ENCODE measurements at regions not wholly inside any gene's neighbourhood (a gene's known extent, or its start where the extent isn't known, plus 50 kb on each side); places are given as distances from the start of the nearest gene placed in this dataset.
"Not testable (repeated sequence)": the region's sequence is repeated elsewhere in the genome, so short reads cannot be mapped to it uniquely, and the experiment has no call there.

- no peak for DNase-seq (ENCODE audit: low read depth)
Measured at GRCh38 chr14:34173916-34174315, 223.0 kb upstream of the EGLN3 start.

DNA sequence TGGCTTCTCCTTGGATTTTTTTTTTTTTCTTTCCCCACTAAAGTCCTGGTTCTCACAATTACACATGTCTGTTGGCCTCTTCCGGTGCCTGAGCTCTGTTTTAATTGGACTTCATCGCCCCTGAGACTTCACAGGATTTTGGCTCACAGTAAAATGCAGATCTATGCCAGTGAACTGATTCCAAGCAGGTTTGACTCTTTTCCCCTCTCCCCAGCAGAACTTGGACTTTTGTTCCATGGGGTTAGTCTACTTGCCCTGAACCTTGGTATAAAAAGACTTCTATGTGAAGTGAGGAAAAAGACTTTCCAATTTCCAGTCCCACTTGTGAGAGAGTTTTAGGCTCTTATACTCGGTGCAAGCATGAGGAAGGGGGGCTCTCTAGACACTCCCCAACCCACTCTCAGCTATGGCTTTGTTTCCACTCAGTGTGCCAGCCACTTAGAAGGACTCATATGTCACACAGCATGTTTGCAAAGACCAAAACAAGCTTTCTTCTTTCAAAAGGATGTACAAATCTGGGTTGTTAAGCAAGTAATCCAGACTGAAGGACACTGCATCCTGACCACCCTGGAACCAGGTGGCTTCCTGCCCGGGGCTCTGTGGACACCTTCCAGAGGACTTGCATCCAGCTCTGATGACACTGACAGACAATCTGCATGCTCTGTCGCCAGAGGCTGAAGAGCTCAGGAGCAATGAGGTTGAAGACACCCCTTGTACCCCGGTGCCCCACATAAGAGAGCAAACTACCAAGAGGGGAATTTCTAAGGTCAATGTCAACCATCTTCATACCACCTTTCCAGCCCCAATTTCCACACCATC, 221.9 kb upstream of the EGLN3 start:
- no peak for DNase-seq (ENCODE audit: low read depth)

DNA sequence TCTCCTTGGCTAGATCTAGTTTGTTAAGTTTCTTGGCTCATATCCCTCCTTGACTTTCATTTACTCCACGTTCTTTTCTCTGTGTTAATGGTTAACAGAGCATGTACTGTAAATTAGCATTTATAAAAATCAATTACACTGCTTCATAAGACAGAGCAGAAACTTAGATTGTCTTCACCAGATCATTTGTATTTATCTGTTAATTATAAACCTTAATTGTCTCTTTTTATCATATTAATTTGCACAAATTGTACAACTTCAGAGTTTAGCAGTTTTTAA, 221.2 kb upstream of the EGLN3 start:
- no peak for DNase-seq (ENCODE audit: low read depth)

DNA sequence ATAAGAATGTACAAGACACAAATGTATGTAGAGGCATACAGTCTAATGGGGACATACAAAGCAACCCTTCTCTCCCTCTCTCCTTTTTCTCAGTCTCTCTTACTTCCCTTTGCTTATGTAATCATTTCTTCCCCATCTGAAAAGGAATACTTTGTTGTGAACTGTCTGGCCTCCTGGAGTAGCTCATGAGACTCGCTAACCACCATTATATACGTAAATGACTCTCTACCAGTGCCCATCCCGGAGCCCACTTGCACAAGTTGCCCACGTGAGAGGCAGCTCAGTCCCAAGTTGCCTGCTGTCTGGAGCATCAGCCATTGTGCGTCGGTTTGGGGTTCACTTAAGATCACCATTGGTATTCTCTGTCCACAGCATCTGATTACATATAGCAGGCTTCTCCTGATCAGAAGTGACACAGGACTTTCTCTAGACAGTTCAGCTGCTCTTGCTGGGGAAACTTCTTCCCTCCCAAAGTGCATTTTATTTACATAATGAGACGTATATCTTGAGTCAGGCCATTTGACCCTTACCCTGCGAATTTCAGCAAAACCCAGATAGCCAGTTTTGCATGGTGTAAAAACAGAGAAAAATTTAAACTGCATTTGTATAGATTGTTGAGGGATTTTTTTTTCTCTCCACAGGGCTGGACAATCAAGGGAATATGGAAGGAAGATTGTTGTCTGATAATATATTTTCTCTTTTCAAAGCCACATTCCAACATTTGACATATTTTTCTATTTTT, 220.7 kb upstream of the EGLN3 start:
- DNase-seq (ENCODE audit: low read depth) = no peak

- DNase-seq (ENCODE audit: low read depth) = no peak
Measured at GRCh38 chr14:34170882-34171281, 220.0 kb upstream of the EGLN3 start.

DNA sequence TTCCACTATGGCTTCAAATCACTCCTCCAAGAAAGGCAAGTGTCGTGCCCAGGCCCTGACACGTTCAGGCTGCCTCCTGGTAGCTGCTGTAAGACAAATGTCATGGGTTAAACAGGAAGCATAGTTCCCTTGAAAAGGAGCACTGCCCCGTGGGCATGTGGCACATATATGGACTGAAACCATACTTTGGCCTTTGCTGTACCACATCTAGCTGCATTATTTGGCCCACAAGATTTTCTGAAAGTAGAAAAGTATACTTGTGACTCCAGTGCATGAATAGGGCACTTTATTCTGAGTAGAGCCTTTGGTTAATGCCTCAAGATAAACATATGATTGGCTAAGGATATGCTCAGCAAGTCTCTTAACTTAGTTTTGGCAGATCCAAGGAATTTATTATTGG, 218.7 kb upstream of the EGLN3 start:
- no peak for DNase-seq (ENCODE audit: low read depth)

- no peak for DNase-seq (ENCODE audit: low read depth)
Measured at GRCh38 chr14:34168656-34169055, 217.8 kb upstream of the EGLN3 start.

GRCh38 chr14:34165847-34166350, 215.0 kb upstream of the EGLN3 start:
- no peak for DNase-seq (ENCODE audit: low read depth)

DNA sequence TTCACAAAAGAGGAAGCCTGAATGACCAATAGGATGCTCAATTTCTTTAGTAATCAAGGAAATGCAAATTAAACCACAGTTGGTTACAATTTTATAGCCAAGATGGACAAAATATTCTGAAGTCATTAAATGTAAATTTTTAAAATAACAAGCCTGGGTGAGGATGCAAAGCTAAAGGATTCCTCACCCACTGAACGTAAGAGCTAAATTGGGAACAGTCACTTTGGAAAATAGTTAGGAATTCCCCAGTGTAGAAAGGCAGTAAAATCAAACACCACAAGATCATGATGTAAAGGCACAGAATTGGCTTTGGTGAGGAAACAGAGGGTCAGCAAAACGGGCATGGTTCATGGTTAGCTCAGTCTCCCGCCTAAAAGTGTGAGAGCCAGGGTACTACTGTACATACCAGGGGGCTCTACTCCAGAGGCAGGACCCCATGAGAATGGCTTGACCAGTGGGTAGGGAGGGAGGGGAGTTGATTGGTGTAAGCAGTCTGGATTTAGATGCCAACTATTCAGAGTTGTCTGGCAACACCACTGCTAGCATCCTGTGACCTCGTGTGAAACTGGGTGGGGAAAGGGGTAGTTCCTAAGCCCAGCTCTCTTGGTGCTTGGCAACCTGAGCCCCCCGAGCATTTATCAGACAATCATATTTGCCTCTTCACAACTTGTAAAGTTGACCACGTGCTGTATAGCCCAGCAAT, 213.4 kb upstream of the EGLN3 start:
- no peak for DNase-seq (ENCODE audit: low read depth)

- no peak for DNase-seq (ENCODE audit: low read depth)
Measured at GRCh38 chr14:34161351-34162082, 210.6 kb upstream of the EGLN3 start.

DNA sequence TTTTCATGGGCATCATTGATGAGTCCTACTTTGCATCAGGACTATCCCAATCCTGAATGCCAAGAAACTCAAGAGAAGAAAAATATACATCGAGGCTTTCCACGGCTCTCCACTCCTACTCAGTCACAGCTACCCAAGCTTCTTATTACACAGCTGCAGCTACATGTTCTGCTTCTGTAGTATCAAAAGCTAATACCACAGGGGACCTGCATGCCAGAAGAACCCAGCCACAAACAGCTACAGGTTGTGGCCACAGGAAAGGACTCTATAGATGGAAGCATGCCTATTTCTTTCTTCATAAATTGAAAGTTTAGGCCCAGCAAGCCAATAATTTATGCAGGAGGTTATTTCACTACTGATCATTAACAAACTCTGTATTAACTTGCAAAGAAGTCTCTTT, 209.7 kb upstream of the EGLN3 start:
- DNase-seq (ENCODE audit: low read depth) = no peak

DNA sequence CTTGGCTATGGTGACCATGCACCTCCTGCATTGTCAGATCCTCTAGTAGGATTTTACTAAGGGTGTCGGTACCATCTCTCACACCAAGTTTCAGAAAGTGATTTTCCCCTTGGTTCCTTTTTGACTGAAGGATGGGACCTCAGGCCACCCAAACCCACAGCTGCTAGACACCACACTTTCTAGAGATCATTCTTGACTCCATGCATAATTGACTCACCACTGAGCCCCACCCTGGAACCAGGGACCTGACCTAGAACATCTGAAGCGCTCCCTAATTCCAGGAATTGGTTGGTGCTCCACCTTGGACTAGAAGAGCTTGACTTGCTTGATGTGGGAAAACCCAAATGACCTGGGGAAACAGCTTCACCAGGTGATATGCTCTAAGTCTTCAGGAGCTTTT, 206.8 kb upstream of the EGLN3 start:
- no peak for DNase-seq (ENCODE audit: low read depth)

DNA sequence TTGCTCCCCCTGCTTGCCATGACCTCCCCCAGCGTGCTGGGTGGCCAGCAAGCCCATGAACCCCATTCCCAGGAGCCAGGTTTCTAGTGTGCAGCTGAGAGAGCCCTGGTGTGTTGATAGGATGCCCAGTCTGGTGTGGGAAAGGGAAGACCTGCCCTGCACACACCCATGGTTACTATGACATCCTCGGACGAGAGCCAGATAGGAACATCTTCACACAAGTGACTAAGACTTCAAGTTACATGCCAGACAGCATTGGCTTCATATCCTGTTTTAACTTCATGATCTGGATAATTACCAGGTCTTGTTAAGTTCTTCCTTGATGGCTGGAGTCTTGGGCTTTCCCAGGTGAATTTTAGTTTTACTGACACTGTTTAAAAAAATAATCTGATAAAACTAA, 196.6 kb upstream of the EGLN3 start:
- DNase-seq (ENCODE audit: low read depth) = no peak

DNA sequence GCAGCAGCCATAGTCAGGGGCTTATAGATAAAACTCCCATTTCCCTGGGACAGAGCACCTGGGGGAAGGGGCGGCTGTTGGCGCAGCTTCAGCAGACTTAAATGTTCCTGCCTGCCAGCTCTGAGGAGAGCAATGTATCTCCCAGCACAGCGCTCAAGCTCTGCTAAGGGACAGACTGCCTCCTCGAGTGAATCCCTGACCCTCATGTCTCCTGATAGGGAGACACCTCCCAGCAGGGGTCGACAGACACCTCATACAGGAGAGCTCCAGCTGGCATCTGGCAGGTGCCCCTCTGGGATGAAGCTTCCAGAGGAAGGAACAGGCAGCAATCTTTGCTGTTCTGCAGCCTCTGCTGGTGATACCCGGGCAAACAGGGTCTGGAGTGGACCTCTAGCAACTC, 189.3 kb upstream of the EGLN3 start:
- DNase-seq (ENCODE audit: low read depth) = not testable (repeated sequence)

DNA sequence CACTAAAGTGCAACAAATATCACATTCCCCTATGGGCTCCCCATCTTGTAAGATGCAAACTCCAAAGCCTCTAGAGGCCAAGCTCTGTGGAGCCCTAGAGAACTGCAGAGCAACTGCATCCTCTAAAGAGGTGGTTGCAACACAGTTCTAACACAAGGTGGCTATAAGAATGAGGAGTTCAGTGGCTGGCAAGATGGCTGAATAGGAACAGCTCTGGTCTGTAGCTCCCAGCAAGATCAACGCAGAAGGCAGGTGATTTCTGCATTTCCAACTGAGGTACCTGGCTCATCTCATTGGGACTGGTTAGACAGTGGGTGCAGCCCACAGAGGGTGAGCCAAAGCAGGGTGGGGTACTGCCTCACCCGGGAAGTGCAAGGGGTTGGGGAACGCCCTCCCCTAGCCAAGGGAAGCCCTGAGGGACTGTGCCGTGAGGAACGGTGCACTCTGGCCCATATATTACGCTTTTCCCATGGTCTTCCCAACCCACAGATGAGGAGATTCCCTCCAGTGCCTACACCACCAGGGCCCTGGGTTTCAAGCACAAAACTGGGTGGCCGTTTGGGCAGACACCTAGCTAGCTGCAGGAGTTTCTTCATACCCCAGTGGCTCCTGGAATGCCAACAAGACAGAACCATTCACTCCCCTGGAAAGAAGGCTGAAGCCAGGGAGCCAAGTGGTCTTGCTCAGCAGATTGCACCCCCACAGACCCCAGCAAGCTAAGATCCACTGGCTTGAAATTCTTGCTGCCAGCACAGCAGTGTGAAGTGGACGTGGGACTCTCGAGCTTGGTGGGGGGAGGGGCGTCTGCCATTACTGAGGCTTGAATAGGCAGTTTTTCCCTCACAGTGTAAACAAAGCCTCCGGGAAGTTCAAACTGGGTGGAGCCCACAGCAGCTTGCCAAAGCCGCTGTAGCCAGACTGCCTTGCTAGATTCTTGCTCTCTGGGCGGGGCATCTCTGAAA, 188.6 kb upstream of the EGLN3 start:
- DNase-seq (ENCODE audit: low read depth) = peak; percentile 37

DNA sequence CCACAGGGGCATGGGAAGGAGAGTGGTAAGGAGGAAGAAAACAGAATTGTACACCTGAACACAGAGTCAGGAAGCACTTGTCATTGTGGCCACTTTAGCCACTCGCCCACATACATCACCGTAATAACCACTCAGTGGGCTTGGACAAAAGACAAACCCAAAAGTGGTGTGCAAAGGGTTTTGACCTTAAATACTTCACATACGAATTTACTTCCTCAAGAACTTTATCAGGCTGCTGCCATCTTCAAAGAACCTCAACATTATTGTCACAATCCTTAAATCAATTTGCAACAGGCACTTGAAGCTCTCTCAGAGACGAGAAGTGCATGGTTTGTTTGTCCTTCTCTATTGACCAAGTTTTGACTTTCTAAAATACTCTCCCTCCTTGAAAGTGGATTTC, 187.3 kb upstream of the EGLN3 start:
- DNase-seq (ENCODE audit: low read depth) = no peak

DNA sequence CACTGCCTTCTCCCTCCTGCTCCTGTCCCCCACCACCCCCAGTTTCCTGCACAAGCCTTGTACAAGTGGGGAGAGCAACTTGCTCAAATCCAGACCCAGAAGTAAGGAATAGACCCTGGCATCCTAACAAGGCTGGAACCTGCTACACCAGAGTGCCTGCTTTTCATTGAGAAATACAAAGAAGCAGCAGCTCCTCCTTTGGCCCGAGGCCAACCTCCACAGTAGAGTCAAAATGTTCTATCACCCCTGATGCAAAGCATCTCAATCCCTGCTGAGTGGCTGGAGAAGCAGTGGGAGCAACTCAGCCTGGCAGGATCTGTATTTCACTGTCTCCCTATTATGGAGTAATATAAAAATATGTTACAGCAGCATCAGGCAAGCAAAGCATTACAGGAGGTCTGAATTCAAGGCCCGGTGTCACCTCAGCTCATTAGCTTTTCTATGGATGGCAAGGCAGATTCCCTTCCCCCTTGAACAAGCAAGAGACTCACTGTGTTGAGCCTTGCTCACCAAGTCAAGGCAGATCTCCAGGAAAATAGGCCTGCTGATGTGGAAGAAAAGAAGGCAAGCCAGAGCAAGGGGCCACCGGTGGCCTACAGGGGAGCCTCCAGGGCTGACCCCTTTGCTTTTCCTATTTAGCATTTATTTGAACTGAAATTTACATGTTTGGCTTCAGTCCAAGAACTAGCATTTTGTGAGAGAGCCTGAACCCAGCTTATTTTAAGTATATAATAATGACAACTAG, 186.3 kb upstream of the EGLN3 start:
- no peak for DNase-seq (ENCODE audit: low read depth)

GRCh38 chr14:34135492-34135891, 184.6 kb upstream of the EGLN3 start:
- DNase-seq (ENCODE audit: low read depth) = no peak

GRCh38 chr14:34134484-34134883, 183.6 kb upstream of the EGLN3 start:
- no peak for DNase-seq (ENCODE audit: low read depth)

DNA sequence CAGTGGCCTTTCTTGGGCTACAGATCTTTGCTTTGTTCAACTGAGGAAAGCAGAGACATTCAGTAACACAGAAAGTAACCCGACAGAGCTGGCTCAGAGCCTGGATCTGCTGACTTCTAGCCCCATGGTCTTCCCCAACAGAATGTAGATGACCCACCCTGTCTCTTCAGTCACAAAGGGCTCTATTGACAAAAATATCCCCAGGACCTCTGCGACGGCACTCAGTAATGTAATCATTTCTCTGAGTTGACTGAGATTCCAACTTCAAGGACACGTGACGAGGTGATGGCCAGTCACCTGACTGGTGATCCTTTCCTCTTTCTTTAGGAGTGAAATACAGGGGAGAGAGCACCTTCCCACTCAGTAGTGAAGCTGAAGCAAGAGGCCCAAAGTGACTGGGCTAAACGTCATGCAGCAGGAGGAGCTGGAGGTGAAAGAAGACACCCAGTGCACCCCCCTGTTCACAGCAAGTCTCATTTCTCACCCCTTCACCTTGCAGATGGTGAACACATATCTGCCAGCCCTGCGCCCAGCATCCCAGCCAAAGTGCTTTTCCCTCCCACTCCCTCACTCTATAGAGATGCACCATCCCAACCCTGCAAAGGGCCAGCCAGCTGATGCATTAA, 179.2 kb upstream of the EGLN3 start:
- no peak for DNase-seq (ENCODE audit: low read depth)
